ENCODE measurements at regions not wholly inside any gene's neighbourhood (a gene's known extent, or its start where the extent isn't known, plus 50 kb on each side); places are given as distances from the start of the nearest gene placed in this dataset.
"Not testable (repeated sequence)": the region's sequence is repeated elsewhere in the genome, so short reads cannot be mapped to it uniquely, and the experiment has no call there.

- H3K4ac ChIP-seq (ENCODE audit: low read depth, low read length); H3K14ac ChIP-seq (replicated peaks; ENCODE audit: low read depth, low read length); H2BK20ac ChIP-seq (ENCODE audit: low read depth, low read length); POLR2A ChIA-PET (ENCODE audit: unreplicated experiment); DNase-seq; H3K27ac ChIP-seq (ENCODE audit: insufficient read depth, low read length); H3K79me1 ChIP-seq (ENCODE audit: low read depth in 1 of 2, low read length in 2 of 2); H2BK5ac ChIP-seq (ENCODE audit: low read depth, low read length, poor library complexity, severe bottlenecking); H3K4me2 ChIP-seq (ENCODE audit: low read depth, low read length); H2BK120ac ChIP-seq (ENCODE audit: low read depth, low read length); CTCF ChIA-PET; H4K91ac ChIP-seq (ENCODE audit: insufficient read depth, low read depth, low read length); H3K18ac ChIP-seq (ENCODE audit: low read depth, low read length); H2AK5ac ChIP-seq (ENCODE audit: low read depth, low read length); H3K9ac ChIP-seq (ENCODE audit: low read depth, low read length); H3K56ac ChIP-seq (ENCODE audit: extremely low read depth, insufficient read depth, low read length); H3K23ac ChIP-seq (ENCODE audit: low read depth, low read length); in situ Hi-C loops (cut with MboI; ENCODE audit: low sequenced_read_pairs); BruUV-seq (replicated peaks); H3K27me3 ChIP-seq (ENCODE audit: control insufficient read depth, insufficient read depth, low read length); H3K36me3 ChIP-seq (ENCODE audit: control insufficient read depth, insufficient read depth, low read length); H3K4me1 ChIP-seq (ENCODE audit: control insufficient read depth, insufficient read depth, low read length); dilution Hi-C loops (cut with HindIII; ENCODE audit: low sequenced_read_pairs, unreplicated experiment); H4K5ac ChIP-seq (ENCODE audit: low read depth, low read length); H4K20me1 ChIP-seq (ENCODE audit: insufficient read depth, low read length); H2BK15ac ChIP-seq (ENCODE audit: low read depth, low read length); H3K9me1 ChIP-seq (ENCODE audit: insufficient read depth, low read length); H4K8ac ChIP-seq (ENCODE audit: low read depth in 2 of 2, low read length in 2 of 2); H3K4me3 ChIP-seq (ENCODE audit: insufficient read depth, low read depth, low read length); H2AFZ ChIP-seq (replicated peaks; ENCODE audit: low read length, poor library complexity); intact Hi-C loops (cut with micrococcal nuclease); ATAC-seq (ENCODE audit: low read depth): not testable (repeated sequence)
- WGBS, 2 experiments (ENCODE audit: extremely low coverage in 2 of 2, insufficient read length in 1 of 2), result 63% methylated on average over 5 of the region's 10 CpGs; no CpG with 5 or more reads in 1 of the 2 experiments
- H2AK9ac ChIP-seq (replicated peaks; ENCODE audit: low read depth, low read length, poor library complexity), result peak overlapping the region; percentile 42
- H3K9me3 ChIP-seq (ENCODE audit: control insufficient read depth, insufficient read depth, low read length), result peaks cover 16% of the 10 kb centered on the region
These were observed 55.8 kb upstream of the TPTE start for GRCh38 chr21:10465524-10466110.

Measured in IMR-90 (cell line).